Heart right ventricle (tissue), 16 donors: ENCODE measurements at regions not wholly inside any gene's neighbourhood (a gene's known extent, or its start where the extent isn't known, plus 50 kb on each side); places are given as distances from the start of the nearest gene placed in this dataset.
"Not testable (repeated sequence)": the region's sequence is repeated elsewhere in the genome, so short reads cannot be mapped to it uniquely, and the experiment has no call there.

Source experiments
- ATAC-seq, 8 donors: fragments of 200-7000 bp; cut with Tn5 transposase; one replicate each; pipeline ENCODE4 v1.9.1; 2020; ENCODE audit warnings: mild to moderate bottlenecking in 8 of 8, moderate library complexity in 8 of 8, moderate number of reproducible peaks in 1 of 8
- DNase-seq, 2 donors: peaks; one replicate each; pipeline ENCODE4 v3.0.0-alpha.2; 2020
- H3K27ac ChIP-seq, 10 donors: fragments of 200-600 bp; sonication (generic) in 2 of 10; one replicate each; pipeline versions ENCODE4 v1.5.0 to v1.8.0; 2020 to 2022; ENCODE audit warnings: mild to moderate bottlenecking in 3 of 10
- H3K27me3 ChIP-seq, 7 donors: fragments of 200-600 bp; one replicate each; pipeline ENCODE4 v1.8.0; 2021 to 2022; ENCODE audit warnings: mild to moderate bottlenecking in 2 of 7
- H3K36me3 ChIP-seq, 9 donors: fragments of 200-600 bp; sonication (generic) in 1 of 9; one replicate each; pipeline versions ENCODE4 v1.5.0 to v1.8.0; 2020 to 2022; ENCODE audit warnings: mild to moderate bottlenecking in 2 of 9
- H3K4me1 ChIP-seq, 9 donors: fragments of 200-600 bp; sonication (generic) in 1 of 9; one replicate each; pipeline versions ENCODE4 v1.5.0 to v1.8.0; 2020 to 2022; ENCODE audit warnings: mild to moderate bottlenecking in 4 of 9
- H3K4me3 ChIP-seq, 10 donors: fragments of 200-600 bp; sonication (generic) in 2 of 10; one replicate each; pipeline versions ENCODE4 v1.5.0 to v1.8.0; 2020 to 2022; ENCODE audit warnings: mild to moderate bottlenecking in 7 of 10, moderate library complexity in 2 of 10
- H3K9me3 ChIP-seq, 11 donors: fragments of 200-600 bp in 10 of 11; sonication (generic) in 2 of 11; one replicate each; pipeline versions ENCODE4 v1.5.0 to v1.8.0; 2013 to 2022; ENCODE audit warnings: mild to moderate bottlenecking in 2 of 11, control low read depth in 1 of 11, moderate library complexity in 1 of 11
- CTCF ChIP-seq, 9 donors: fragments of 200-600 bp; sonication (generic) in 2 of 9; IDR thresholded peaks; one replicate each; pipeline versions ENCODE4 v1.5.0 to v1.8.0; 2021 to 2022; ENCODE audit warnings: antibody characterized with exemption in 9 of 9, mild to moderate bottlenecking in 5 of 9, moderate library complexity in 1 of 9
- WGBS, 2 donors: extraction: QIAGEN DNeasy Blood & Tissue Kit; methylation state at CpG; one replicate each; pipeline ENCODE4 v1.1.7; 2013; ENCODE audit warnings: inconsistent platforms in 1 of 2; 5-methylcytosine and 5-hydroxymethylcytosine counted together
- intact Hi-C, 10 donors: fragments of 100-400 bp; cut with DNase I; formaldehyde crosslinking; loops; one replicate each; pipeline versions ENCODE4 v1.11.1 to v1.14.2; 2022
- donor health status: Arrhythmogenic right ventricular cardiomyopathy.
- donor health status: ischemic (EF 13 %, LVEDD 7.1; RV severe dilation, severe dysfunction).
- donor health status: healthy with polysubstance abuse.
- donor health status: DM: no; HTN: yes; CAD: no.
- donor health status: DM: no; HTN: no; CAD: no.
- donor health status: ischemic (EF 25% LVEDD 6.9; RV normal size, moderate dysfunction).
- donor health status: ischemic (EF 25% LVEDD 5.7; RV mildly dilated, moderate dysfunction).
- donor health status: healthy.
- donor health status: DM: yes; HTN: yes; CAD: no.
- donor health status: Ischemic cardiomyopathy.
- donor health status: ischemic (EF 35%, LVEDD 5.7; RV mildly dilated, moderate dysfunction).
- donor health status: nonischemic (EF 11% LVEDD 7.7; RV severe dilation, severe dysfunction).
- donor health status: DM: yes; HTN: yes; CAD: no.
- donor health status: PGD.
- donor health status: ischemic (EF 29% LVEDD 5.4; RV normal size, mild dysfunction).
- donor health status: nonischemic (EF 23%, LVEDD 6.1; RV moderate dilation, normal function).

- no peak overlapping the region for H3K4me3 ChIP-seq
- TF ChIP-seq CTCF (IDR thresholded peaks at IDR 0.05): no peak
- 93 to 94% methylated on average over 14 of the region's 14 CpGs for WGBS, 2 donors
- H3K27me3 ChIP-seq: no peaks in the 10 kb centered on the region
- H3K4me1 ChIP-seq: no peaks in the 10 kb centered on the region
- no peak overlapping the region for H3K27ac ChIP-seq
- intact Hi-C loops: no loop called here
- H3K9me3 ChIP-seq: peaks cover 0 to 39% (median 7%) of the 10 kb centered on the region in 11 donors
- DNase-seq (no peak), ATAC-seq (peak in 1 of 8 donors; percentile 60)
- no peaks in the 10 kb centered on the region for H3K36me3 ChIP-seq
Measured at GRCh38 chr7:149701495-149702240, 71.7 kb downstream of the ZNF467 start.

GRCh38 chr7:149697767-149698166 is 75.6 kb downstream of the ZNF467 start:
- ATAC-seq: not testable (repeated sequence)

GRCh38 chr7:149696280-149696679 is 77.1 kb downstream of the ZNF467 start:
- Histone ChIP-seq H3K36me3 (no peaks in the 10 kb centered on the region), H3K27ac (no peak overlapping the region), H3K4me1 (peaks cover 0 to 6% (median 0%) of the 10 kb centered on the region in 9 donors), H3K27me3 (peaks cover 0 to 49% (median 34%) of the 10 kb centered on the region in 7 donors), H3K4me3 (no peak overlapping the region), H3K9me3 (peaks cover 0 to 36% (median 7%) of the 10 kb centered on the region in 11 donors)
- intact Hi-C loops: no loop called here
- 73 to 82% methylated on average over 3 of the region's 3 CpGs for WGBS, 2 donors
- no peak for ATAC-seq
- TF ChIP-seq CTCF (IDR thresholded peaks at IDR 0.05): no peak
- DNase-seq: no peak

More at GRCh38 chr7:149697767-149698166, 75.6 kb downstream of the ZNF467 start:
- intact Hi-C loops, H3K4me1 ChIP-seq, H3K4me3 ChIP-seq, DNase-seq, H3K27ac ChIP-seq, H3K36me3 ChIP-seq: not testable (repeated sequence)
- 77 to 83% methylated on average over 5 of the region's 5 CpGs for WGBS, 2 donors
- H3K9me3 ChIP-seq: peaks cover 0 to 39% (median 7%) of the 10 kb centered on the region in 11 donors
- H3K27me3 ChIP-seq: peaks cover 0 to 34% (median 19%) of the 10 kb centered on the region in 7 donors

GRCh38 chr7:149692557-149692982 is 80.8 kb downstream of the ZNF467 start:
- no peak for DNase-seq
- ATAC-seq: peak in 1 of 8 donors; percentile 45
- intact Hi-C loops: no loop called here
- 4 to 10% methylated on average over 43 of the region's 43 CpGs for WGBS, 2 donors
- H3K27me3 ChIP-seq: peaks cover 0 to 77% (median 62%) of the 10 kb centered on the region in 7 donors
- no peak for TF ChIP-seq CTCF (IDR thresholded peaks at IDR 0.05)
- peak overlapping the region in 8 of 10 donors; percentile 12 to 41 (median 26) for H3K4me3 ChIP-seq
- H3K4me1 ChIP-seq: peaks cover 0 to 6% (median 0%) of the 10 kb centered on the region in 9 donors
- H3K36me3 ChIP-seq: no peaks in the 10 kb centered on the region
- no peak overlapping the region for H3K27ac ChIP-seq
- H3K9me3 ChIP-seq: peaks cover 0 to 16% (median 0%) of the 10 kb centered on the region in 11 donors

- no peak for TF ChIP-seq CTCF (IDR thresholded peaks at IDR 0.05)
- Histone ChIP-seq H3K27me3 (peaks cover 0 to 77% (median 62%) of the 10 kb centered on the region in 7 donors), H3K27ac (no peak overlapping the region), H3K4me1 (peaks cover 0 to 6% (median 0%) of the 10 kb centered on the region in 9 donors), H3K4me3 (peak overlapping the region in 3 of 10 donors; percentile 23 to 33 (median 24)), H3K9me3 (peaks cover 0 to 11% (median 0%) of the 10 kb centered on the region in 11 donors), H3K36me3 (no peaks in the 10 kb centered on the region)
- ATAC-seq (no peak), DNase-seq (no peak)
- 92% methylated on average over 9 of the region's 9 CpGs for WGBS, 2 donors
- intact Hi-C loops: no loop called here
Measured at GRCh38 chr7:149692056-149692455, 81.3 kb downstream of the ZNF467 start.
